ENCODE measurements at regions not wholly inside any gene's neighbourhood (a gene's known extent, or its start where the extent isn't known, plus 50 kb on each side); places are given as distances from the start of the nearest gene placed in this dataset.

DNA sequence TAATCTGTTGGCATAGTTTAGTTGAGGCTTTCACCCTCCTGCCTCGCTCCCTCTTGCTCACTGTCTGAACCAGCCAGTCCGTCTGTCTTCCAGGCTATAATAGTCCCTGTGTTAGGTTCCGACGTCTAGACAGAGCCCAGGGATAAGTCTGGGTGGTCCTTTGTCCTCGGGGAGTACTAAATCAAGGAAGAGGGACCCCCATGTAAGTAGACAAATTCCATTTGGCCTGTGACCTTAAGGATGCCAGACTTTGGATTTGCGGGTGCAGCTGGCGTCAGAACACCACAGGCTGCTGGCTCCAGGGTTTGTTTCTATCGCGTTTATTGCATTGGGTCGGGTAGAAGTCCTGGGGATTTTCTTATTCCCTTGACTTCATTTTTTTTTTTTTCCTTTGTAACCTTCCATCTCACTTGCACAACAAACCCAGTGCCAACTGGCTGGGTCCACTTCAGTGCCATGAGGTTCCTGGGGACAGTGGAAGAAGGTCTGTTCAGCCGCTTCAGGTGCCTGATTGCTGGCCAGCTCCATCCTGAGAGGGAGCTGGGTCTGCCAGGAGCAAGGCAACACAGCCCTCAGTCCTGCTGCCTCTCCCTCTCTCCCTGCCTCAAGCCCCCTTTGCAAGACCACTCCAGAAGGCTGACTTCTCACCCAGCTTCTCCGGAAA is 95.4 kb upstream of the KLHL25 start:
- FAIRE-seq (no peak), DNase-seq (ENCODE audit: low spot score) (no peak)

DNA sequence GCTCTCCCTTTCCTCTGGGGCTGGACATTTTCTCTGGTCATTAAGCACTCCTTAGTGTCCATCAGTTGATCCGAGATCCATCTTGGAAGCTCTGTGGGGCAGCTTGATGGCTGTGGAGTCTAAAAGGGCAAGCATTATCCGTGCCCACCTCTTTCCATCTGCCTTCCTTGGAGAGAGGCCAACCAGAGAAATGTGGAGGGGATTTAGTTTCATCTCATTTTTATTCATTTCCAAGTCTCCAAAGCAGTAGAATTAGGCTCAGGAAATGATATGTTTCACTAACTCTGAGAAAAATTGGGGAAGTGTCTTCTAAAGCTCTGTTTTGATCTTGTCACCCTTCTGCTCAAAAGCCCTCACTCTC is 95.9 kb upstream of the KLHL25 start:
- no peak for DNase-seq (ENCODE audit: low spot score)
- no peak for FAIRE-seq

DNA sequence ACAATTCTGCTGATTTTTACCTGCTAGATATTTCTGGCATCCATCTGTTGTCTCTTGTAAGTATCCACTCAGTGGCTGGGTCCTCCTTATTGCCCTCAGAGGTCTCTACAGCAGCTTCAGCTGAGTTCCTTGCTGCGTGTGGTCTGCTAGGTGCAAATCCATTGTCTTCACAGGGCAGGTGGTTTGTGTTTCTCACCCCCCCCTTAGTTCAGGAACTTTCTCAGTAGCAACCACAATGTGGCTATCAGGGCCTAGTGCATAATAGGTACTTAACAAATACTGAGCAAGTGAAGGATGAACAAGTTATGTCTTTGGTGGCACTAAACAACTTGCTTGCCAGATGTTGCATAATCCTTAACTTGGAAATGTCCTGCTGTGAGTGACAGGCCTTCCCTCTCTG is 96.7 kb upstream of the KLHL25 start:
- DNase-seq (ENCODE audit: low spot score) (no peak), FAIRE-seq (no peak)

DNA sequence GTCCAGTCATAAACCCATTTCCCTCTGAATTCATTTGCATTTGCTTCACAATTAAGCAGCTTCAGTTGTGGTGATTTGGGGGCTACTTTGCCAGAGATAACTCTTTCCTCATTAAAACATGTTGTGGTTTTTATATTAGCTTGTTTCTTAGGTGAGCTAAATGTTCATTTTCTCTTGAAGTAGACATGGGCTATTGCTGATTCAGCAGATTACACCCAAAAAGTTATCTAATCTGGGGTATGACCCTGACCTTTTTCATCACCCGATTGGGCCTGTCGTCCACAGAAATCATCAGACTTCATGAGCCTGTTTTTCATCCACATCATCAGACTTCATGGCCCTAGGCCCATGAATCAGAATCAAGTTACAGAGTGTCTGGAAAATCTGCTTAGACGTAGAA is 97.5 kb upstream of the KLHL25 start:
- DNase-seq (ENCODE audit: low spot score), result no peak
- FAIRE-seq, result no peak

DNA sequence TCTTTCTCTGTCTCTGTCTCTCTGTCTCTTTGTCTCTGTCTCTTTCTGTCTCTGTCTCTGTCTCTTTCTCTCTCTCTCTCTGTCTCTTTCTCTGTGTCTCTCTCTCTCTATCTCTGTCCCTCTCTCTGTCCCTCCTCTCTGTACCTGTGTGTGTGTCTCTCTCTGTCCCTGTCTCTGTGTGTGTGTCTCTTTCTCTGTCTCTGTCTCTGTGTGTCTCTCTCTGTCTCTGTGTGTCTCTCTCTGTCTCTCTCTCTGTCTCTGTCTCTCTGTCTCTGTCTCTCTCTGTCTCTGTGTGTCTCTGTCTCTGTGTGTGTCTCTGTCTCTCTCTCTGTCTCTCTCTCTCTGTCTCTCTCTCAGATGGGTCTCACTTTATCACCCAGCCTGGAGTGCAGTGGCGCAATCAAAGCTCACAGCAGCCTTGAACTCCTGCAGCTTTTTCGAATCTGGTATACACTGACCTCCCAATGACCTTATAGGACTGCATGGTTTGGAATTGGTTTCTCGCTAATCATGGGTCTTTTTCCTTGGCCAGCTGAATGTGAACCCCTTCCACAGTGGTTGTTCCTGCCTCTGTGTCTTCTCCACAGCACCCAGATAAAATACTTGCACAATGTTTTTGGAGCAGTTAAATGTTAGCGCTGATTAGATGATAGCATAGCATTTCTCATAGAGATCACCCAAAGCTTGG is 102.6 kb upstream of the KLHL25 start:
- FAIRE-seq, result no peak
- no peak for DNase-seq (ENCODE audit: low spot score)

DNA sequence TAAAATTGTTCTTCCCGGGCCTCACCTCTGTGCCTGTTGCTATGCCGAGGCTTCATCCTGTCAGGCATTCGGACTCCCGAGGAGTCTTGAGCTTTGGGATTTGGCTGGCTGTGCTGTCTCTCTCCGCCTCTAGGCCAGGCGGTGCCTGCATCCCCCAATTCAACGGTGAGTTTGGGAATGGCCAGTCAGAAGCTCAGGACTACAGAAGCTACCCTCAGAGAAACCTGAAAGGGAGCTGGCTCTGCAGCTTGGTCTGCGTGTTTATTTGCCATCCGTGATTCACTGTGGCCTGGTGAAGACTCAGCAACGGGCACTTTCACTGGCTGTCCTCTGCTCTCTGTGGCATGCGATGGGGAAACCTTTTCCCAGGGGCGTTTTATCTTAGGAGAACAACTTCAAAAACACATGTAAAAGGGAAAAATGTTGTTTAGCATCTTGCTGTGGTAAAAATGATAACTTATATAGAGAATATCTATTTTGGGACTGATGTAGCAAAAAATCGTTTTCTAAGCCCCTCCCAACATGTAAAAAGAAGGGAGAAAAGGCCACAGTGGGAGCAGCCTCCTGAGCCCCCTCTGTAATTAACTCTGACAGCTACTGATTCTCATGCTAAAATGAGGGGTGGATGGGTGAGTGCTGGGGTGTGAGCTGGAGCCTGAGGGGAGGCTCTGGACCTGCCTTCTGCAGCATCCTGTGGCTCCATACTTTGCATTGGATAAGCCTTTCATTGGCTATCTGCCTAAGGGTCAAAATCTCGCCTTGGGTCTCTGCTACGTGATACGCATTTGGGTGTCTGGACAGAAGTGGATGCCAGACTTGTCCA is 103.4 kb upstream of the KLHL25 start:
- FAIRE-seq (no peak), DNase-seq (ENCODE audit: low spot score) (no peak)

DNA sequence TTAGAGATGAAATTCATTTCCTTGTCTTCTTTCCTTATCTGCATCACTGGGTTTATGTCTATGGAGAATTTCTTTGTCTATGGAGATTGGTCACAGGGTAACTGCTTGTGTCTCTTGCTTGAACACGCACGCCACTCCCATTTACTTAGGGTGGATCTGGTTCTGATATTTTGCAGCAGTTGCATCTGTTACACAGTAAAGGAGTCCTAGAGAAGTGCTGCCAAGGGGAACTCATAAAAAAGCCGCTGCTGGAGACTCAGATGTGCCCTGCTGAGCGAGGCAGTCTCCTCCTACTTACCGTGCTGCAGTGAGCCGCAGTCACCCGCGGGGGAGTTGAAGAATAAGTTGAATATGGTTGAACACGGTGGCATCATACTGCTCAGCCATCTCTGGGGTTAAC is 105.2 kb upstream of the KLHL25 start:
- DNase-seq (ENCODE audit: low spot score), result no peak
- FAIRE-seq, result no peak

DNA sequence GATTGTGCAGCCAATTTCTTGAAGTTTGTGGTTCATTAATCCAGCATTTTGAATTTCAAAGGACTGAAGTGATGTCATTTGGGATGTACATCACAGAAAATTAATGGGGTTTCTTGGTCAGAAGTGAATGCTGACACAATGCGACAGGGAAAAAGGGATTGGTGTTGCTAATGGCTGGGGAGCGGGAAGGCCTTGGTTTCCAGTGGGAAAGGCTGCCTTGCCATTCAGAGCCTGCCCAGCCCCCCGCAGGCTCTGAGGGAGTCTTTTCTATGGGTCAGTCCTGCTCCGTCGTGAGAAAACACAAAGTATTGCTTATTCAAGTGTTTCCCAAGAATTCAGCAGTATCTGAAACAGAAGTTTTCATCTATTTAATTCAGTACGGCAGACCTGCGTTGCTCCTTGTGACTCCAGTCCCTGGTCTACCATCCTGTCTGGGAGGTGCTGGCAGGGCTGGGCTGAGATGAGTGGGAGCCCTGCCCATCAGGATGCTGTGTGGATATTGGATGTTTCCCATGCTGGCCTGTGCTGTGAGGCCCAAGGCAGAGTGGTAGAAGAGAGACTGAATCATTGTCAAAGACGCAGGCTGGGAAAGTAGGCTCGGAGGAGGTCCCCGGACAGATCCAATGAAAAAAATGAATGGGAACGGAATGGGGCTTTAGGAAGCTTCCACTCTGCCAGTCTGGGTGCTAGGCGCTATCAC is 111.2 kb upstream of the KLHL25 start:
- no peak for DNase-seq (ENCODE audit: low spot score)
- no peak for FAIRE-seq

DNA sequence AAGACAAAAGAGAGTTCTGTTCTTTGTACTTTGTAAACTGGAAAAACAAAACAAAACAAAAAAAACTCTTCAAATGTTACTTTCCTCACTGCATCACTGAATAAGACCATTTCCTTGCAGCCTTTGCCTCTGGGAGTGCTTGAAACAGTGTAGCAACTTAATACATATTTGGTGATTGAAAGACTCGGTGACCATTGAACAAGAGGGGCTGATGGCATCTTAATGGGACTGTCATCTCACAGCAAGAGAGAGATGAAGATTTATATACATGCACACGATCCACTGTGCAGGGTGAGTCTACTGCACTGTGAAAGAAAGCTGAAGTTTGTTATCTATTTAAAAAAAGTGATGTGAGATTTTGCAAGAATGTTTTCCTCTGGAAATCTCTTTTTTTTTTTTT is 111.9 kb upstream of the KLHL25 start:
- DNase-seq (ENCODE audit: low spot score) (no peak), FAIRE-seq (no peak)

DNA sequence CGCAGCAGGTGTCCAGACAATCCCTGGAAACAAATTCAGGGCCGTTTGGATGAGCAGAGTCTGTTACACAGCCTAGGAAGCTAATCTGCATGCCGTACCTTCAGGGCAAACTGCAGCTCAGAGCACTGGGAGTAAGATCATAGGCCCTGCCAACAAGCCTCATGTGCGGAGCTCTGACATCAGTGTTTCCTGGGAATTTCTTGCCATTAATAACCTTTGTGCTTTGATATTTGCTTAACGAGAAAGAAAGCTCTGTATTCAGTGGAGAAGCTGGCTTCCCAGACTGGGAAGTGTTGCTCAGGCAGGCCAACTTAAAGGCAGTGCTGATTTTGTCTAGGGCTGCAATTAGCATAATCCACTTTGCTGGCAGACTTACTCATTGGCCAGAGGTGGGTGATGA is 116.1 kb upstream of the KLHL25 start:
- DNase-seq (ENCODE audit: low spot score) (no peak), FAIRE-seq (no peak)

DNA sequence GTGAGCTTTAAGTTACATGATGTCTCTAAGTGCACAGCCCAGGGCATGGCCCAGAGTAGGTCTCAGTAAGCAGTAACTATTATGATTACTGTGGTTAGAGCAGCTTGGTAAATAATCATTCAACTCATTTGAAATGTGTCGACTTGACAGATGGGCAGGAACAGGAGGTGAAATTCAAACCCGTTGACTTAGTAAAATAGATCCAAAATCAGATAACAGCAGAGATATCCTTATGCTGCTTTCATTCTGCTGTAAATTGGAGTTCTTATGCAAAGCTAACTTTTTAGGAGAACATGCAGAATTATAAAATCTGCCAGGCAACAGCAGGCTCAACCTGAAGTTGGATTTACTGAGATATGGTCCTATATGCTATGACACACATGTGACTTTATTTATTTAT is 118.7 kb upstream of the KLHL25 start:
- DNase-seq (ENCODE audit: low spot score), result no peak
- FAIRE-seq, result no peak

DNA sequence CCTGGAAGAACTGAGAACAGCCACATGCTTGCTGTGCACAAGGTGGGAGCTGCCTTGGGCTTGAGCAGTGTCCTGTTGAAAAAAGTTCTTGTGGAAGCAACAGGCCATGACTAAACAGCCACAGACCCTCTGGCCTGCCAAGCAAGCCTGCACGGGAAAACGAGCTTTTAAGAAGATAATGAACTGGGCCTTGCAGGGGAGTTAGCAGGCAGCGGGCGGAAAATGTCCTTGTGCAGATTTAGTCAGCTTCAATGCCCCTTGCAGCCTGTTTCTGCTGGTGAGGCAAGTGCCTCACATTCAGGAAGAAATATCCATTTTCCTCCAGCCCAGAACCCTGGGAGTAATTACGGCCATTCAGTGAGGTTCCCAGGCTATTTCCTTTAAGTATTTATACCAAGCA is 126.2 kb upstream of the KLHL25 start:
- FAIRE-seq (no peak), DNase-seq (ENCODE audit: low spot score) (no peak)

DNA sequence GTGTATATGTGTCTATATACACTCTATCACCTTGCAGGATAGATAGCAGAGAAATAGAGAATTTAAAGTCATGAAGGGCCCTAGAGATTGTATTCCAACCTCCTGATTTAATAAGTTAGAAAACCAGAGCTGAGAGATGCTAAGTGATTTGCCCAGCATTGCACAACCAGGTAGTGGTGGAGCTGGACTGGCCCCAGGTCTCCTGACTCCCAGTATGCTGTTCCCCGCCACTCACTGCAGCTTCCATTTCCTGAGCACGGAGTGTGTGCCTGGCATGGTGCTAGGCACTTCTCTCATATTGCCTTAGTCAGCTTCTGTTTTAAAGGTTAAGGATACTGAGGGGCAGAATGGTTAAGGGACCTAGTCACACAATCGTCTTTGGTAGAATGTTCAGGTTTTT is 129.4 kb upstream of the KLHL25 start:
- FAIRE-seq, result no peak
- no peak for DNase-seq (ENCODE audit: low spot score)

DNA sequence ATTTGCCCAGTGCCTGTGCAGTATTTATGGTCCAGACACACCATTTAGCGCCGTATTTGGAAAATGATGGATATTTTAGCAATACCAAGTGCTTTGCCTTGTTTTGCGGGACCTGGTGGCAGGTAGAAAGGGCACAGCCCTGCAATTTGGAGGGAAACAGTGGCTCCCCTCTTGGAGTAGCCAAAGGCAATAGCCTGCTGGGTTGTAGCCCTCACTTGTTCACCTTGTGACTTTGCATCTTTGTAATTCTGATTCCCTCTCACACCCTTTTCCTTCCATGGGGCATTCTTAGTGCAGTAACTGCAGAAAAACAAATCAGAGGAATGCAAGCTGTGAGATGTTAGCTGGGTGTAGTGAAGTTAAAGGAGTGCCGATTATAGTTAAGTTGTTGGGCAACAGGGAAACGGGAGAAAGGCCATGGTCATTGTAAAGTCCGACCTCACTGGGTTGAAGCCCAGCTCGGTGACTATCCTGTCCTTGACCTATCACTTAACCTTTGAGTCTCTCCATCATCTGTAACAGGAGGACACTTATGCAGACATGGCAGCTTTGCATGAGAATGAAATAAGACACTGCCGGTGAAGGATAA is 131.0 kb upstream of the KLHL25 start:
- FAIRE-seq, result no peak
- no peak for DNase-seq (ENCODE audit: low spot score)

DNA sequence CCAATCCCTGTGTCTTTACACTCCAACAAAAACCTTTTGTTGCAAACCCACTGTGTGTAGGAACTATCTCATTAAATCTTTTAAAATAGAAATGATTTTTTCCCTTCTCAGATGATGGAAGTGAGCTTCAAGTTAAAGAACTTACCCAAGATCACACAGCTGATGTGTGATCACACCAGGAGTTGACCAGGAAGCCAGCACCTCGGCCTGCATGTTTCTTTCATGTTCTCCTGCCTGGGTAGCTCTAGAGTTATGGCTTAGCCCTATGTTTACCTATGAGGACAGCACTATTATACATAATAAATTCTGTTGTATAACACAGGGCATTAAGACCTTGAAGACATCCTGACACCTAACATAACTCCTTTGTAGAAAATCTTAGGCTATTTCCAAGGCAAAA is 132.1 kb upstream of the KLHL25 start:
- DNase-seq (ENCODE audit: low spot score) (no peak), FAIRE-seq (no peak)

DNA sequence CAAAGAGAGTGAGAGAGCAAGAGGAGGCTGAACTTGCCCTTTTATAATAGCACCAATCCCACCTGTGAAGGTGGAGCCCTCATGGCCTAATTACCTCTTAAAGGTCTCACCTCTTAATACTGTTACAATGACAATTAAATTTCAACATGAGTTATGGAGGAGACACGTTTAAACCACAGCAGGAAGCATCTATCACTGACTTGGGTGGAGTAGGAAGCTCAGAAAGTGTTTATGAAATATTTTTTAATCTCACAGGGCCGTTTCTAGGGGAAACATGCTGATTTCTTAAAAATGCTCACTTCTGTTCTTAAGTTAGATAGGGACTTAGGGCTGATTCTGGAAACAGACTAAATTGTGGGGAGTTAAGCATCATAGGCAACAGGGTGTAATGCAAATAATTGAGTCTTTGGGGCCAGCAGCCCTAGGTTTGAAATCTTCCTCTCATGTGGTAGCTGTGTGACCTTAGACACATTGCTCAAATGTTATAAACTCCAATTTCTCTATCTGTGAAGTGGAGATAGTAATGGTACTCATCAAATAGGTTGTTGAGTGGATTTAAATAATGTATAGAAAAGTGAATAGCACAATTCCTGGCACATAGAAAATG is 133.3 kb upstream of the KLHL25 start:
- FAIRE-seq (no peak), DNase-seq (ENCODE audit: low spot score) (no peak)

DNA sequence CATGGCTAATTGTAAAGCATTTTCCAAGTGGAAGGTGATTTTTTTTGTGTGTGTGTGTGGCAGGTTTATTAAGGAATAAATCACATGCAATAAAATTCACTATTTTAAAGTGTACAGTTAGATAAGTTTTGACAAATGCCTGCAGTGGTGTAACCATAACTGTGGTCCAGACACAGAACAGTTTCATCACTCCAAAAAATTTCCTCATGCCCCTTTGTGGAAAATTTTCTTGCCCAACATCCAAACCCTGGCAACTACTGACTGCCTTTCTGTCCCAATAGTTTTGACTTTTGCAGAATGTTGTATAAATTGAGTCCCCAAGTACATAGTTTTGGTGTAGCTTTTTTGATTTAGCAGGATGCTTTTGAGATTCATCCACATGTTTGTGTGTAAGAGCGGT is 135.1 kb upstream of the KLHL25 start:
- DNase-seq (ENCODE audit: low spot score), result no peak
- FAIRE-seq, result no peak

DNA sequence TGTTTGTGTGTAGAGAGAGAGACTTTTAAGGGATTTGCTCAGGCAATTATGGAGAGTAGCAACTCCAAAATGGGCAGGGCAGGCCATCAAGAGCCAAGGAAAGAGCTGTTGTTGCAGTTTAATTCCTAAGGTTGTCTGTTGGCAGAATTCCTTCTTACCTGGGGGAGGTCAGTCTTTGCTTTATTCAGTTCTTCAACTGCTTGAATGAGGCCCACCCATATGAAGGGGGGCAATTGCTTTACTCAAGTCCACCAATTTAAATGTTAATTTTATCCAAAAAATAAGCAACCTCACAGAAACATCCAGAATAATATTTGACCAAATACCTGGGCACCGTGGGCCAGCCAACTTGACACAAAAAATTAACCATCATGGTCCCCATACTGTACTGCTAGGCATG is 137.7 kb upstream of the KLHL25 start:
- DNase-seq (ENCODE audit: low spot score) (no peak), FAIRE-seq (no peak)

DNA sequence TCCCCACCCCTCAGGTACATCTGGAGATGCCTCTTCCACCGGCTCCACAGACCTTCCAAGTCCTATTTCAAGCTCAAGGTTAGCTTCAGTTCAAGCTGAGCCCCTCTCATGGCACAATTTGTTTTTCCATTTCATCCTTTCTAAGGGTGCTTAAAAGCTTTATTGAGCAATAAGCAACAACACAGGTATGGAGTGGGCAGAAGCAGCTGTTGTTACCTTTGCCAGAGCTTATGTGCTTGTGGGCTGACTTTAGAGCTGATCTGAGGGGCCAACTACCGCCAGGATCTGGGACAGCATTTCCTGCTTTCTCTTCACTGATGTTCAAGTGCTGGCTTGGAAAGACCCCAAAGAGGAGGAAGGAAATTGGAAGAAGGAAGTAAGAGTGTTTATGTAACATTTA is 140.0 kb upstream of the KLHL25 start:
- no peak for DNase-seq (ENCODE audit: low spot score)
- no peak for FAIRE-seq

DNA sequence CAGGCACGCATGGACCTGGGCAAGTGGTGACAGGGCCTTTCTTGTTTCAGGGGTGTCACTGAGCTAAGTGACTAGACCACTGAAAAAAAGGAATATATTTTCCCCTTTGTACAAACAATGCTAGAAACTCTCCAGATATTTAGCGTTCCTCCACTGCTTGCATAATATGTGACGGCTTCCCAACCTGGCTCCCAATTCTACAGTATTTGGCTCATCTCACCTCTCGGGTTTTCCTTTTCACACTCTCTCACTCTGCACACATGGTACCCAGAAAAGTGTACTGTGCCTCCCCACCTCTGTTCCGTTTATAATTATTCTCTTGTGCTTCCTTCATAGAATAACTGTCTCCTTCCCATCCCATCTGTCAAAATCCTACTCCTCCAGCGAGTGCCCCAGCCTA is 140.5 kb upstream of the KLHL25 start:
- DNase-seq (ENCODE audit: low spot score), result no peak
- no peak for FAIRE-seq

DNA sequence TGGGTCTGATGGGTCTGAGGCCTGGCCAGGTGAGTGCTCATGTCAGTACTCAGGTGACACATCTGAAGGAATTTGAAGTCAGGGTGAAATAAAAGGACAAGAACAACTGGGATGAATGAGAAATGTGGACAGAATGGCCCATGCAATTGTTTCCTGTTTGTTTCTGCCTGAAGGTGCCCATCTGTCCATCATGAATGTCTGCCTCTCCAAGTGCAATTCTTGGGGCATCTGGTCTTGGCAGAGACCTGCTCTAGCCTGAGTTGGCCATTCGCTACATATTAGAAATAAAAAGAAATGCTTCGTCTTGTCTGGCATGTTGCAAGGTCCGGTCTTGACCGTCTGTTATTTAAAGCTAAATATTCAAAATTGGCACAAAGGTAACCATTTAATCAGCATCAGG is 142.0 kb upstream of the AGBL1 start:
- FAIRE-seq (no peak), DNase-seq (ENCODE audit: low spot score) (no peak)

All from RCC 7860 (cell line).